ENCODE measurements at regions not wholly inside any gene's neighbourhood (a gene's known extent, or its start where the extent isn't known, plus 50 kb on each side); places are given as distances from the start of the nearest gene placed in this dataset.

DNA sequence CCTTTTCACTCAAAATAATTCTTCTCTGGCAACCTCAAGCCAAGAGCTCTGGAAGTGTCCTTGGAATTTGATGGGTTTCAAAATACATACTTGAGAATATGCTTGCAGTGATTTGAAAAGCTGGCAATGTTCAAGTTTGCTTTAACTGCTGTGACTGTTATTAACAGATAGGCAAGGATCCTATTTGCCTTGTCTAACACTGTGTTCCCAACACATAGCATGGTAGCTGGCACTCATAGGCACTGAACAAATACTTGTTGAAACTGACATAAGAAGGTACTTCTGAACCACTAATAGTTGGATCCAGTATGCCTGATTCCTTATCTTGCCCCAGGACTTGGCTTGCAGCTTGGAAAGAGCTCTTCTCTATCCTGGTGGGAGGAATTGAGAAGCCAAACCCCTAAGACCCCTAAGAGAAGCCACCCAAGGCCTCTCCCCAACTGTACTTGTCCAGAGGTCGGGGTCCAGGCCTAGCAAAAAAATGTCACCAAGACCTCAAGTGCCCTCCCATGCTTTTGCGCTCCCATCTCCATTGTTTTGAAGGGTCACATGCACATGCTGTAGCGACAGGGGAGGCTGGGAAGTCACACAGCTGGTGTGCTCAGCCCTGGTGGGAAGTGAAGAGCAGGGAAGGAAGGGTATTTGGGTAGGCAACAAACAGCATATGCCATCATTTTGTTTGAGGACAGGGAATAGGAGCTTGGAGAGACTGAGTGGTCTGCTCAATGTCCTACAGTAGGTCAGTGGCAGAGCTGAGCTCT, 118.4 kb upstream of the HAAO start:
- TF ChIP-seq, protein P1, sequence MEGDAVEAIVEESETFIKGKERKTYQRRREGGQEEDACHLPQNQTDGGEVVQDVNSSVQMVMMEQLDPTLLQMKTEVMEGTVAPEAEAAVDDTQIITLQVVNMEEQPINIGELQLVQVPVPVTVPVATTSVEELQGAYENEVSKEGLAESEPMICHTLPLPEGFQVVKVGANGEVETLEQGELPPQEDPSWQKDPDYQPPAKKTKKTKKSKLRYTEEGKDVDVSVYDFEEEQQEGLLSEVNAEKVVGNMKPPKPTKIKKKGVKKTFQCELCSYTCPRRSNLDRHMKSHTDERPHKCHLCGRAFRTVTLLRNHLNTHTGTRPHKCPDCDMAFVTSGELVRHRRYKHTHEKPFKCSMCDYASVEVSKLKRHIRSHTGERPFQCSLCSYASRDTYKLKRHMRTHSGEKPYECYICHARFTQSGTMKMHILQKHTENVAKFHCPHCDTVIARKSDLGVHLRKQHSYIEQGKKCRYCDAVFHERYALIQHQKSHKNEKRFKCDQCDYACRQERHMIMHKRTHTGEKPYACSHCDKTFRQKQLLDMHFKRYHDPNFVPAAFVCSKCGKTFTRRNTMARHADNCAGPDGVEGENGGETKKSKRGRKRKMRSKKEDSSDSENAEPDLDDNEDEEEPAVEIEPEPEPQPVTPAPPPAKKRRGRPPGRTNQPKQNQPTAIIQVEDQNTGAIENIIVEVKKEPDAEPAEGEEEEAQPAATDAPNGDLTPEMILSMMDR (IDR thresholded peaks at IDR 0.05), result no peak
- TF ChIP-seq POLR2A (IDR thresholded peaks at IDR 0.05), result no peak
- intact Hi-C loops (cut with DNase I), result no loop called here
- Histone ChIP-seq H3K4me1 (peaks cover 36% of the 10 kb centered on the region), H3K4me3 (no peak overlapping the region), H3K9me3 (no peaks in the 10 kb centered on the region), H3K27ac (no peak overlapping the region), H3K27me3 (peaks cover 0 to 8% of the 10 kb centered on the region in 2 donors), H3K36me3 (replicated peaks in 1 of 2; ENCODE audit: insufficient read depth in 1 of 2, low read depth in 2 of 2) (no peaks in the 10 kb centered on the region)
- DNase-seq (peak in 3 of 4 donors; percentile 31 to 62 (median 48)), ATAC-seq (peak; percentile 71)
- WGBS, 2 donors, result 47 to 50% methylated on average over 3 of the region's 3 CpGs

- no peaks in the 10 kb centered on the region for H3K9me3 ChIP-seq
- H3K4me1 ChIP-seq, result peaks cover 42% of the 10 kb centered on the region
- TF ChIP-seq, protein P1 (IDR thresholded peaks at IDR 0.05), result no peak
- TF ChIP-seq POLR2A (IDR thresholded peaks at IDR 0.05), result no peak
- no peak overlapping the region for H3K4me3 ChIP-seq
- H3K27ac ChIP-seq, result no peak overlapping the region
- ATAC-seq (no peak), DNase-seq (no peak)
- H3K27me3 ChIP-seq, result peaks cover 0 to 9% of the 10 kb centered on the region in 2 donors
- intact Hi-C loops (cut with DNase I), result no loop called here
- 69 to 70% methylated on average over 7 of the region's 7 CpGs for whole genome bisulfite sequencing, 2 donors
- no peaks in the 10 kb centered on the region for H3K36me3 ChIP-seq (replicated peaks in 1 of 2; ENCODE audit: insufficient read depth in 1 of 2, low read depth in 2 of 2)
Measured at GRCh38 chr2:42909966-42910365, 117.6 kb upstream of the HAAO start.

GRCh38 chr2:42908518-42909200, 116.3 kb upstream of the HAAO start:
- WGBS, 2 donors, result 64 to 70% methylated on average over 6 of the region's 6 CpGs
- H3K27ac ChIP-seq, result no peak overlapping the region
- no peak for ATAC-seq
- no peaks in the 10 kb centered on the region for H3K9me3 ChIP-seq
- H3K4me3 ChIP-seq, result no peak overlapping the region
- no peaks in the 10 kb centered on the region for H3K36me3 ChIP-seq (replicated peaks in 1 of 2; ENCODE audit: insufficient read depth in 1 of 2, low read depth in 2 of 2)
- H3K27me3 ChIP-seq, result peaks cover 0 to 9% of the 10 kb centered on the region in 2 donors
- TF ChIP-seq, protein P1 (IDR thresholded peaks at IDR 0.05), result no peak
- no peak for TF ChIP-seq POLR2A (IDR thresholded peaks at IDR 0.05)
- DNase-seq, result no peak
- peaks cover 35% of the 10 kb centered on the region for H3K4me1 ChIP-seq
- intact Hi-C loops (cut with DNase I), result no loop called here

DNA sequence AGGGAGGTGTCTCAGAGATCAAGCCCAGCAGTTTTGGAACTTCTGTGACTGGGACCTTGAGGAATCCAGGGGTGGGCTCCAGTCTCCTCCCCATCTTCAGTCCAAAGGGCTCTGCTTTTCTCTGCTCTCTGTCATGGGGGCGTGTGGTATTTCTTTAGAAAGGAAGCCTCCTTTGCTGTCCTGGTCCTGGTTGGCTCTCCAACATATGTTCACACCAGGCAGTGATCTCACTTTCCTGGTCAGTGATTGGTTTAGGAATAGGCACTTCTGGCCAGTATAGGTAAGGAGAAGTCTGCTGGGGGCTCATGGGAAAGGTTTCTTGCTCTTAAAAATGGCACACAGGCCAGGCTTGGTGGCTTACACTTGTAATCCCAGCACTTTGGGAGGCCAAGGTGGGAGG, 115.5 kb upstream of the HAAO start:
- peaks cover 35% of the 10 kb centered on the region for H3K4me1 ChIP-seq
- peaks cover 0 to 9% of the 10 kb centered on the region in 2 donors for H3K27me3 ChIP-seq
- H3K4me3 ChIP-seq, result no peak overlapping the region
- H3K36me3 ChIP-seq (replicated peaks in 1 of 2; ENCODE audit: insufficient read depth in 1 of 2, low read depth in 2 of 2), result no peaks in the 10 kb centered on the region
- H3K9me3 ChIP-seq, result no peaks in the 10 kb centered on the region
- DNase-seq (no peak), ATAC-seq (no peak)
- H3K27ac ChIP-seq, result no peak overlapping the region
- TF ChIP-seq POLR2A (IDR thresholded peaks at IDR 0.05), result no peak
- TF ChIP-seq, protein P1 (IDR thresholded peaks at IDR 0.05), result no peak
- WGBS, 2 donors, result 50 to 89% methylated on average over 1 of the region's 1 CpG
- intact Hi-C loops (cut with DNase I), result no loop called here

Measured in body of pancreas (tissue), 4 donors.